Mesothelial cell of epicardium (in vitro differentiated cells): ENCODE measurements at regions not wholly inside any gene's neighbourhood (a gene's known extent, or its start where the extent isn't known, plus 50 kb on each side); places are given as distances from the start of the nearest gene placed in this dataset.

ENCODE experiments used
- DNase-seq, 2 experiments: peaks; one replicate each; pipeline ENCODE4 v3.0.0; 2021; ENCODE audit warnings: low spot score in 2 of 2; ENCODE audit not compliant: unreplicated experiment in 2 of 2
- H3K27ac Mint-ChIP-seq: 2 replicates; pipeline ENCODE4 v1.8.0; 2021; ENCODE audit warnings: mixed read lengths
- H3K27me3 Mint-ChIP-seq: 2 replicates; pipeline ENCODE4 v1.8.0; 2021; ENCODE audit warnings: low read depth, mixed read lengths
- H3K36me3 Mint-ChIP-seq: 2 replicates; pipeline ENCODE4 v1.8.0; 2021; ENCODE audit warnings: mixed read lengths
- H3K4me1 Mint-ChIP-seq: 2 replicates; pipeline ENCODE4 v1.8.0; 2021; ENCODE audit warnings: mixed read lengths
- H3K4me3 Mint-ChIP-seq: 2 replicates; pipeline ENCODE4 v1.8.0; 2021; ENCODE audit warnings: mild to moderate bottlenecking, moderate library complexity, mixed read lengths
- H3K9me3 Mint-ChIP-seq: 2 replicates; pipeline ENCODE4 v1.8.0; 2021; ENCODE audit warnings: mixed read lengths
- CTCF ChIP-seq: fragments of 200-600 bp; sonication (generic); IDR thresholded peaks from one replicate; pipeline ENCODE4 v1.5.0; 2021; ENCODE audit warnings: antibody characterized with exemption; ENCODE audit not compliant: unreplicated experiment

GRCh38 chr1:198437332-198437731 is 103.1 kb downstream of the ATP6V1G3 start:
- no peak for TF ChIP-seq CTCF
- peaks cover 15% of the 10 kb centered on the region for H3K9me3 Mint-ChIP-seq
- no peaks in the 10 kb centered on the region for H3K27me3 Mint-ChIP-seq
- peaks cover 3% of the 10 kb centered on the region for H3K4me1 Mint-ChIP-seq
- no peak overlapping the region for H3K4me3 Mint-ChIP-seq
- no peak overlapping the region for H3K27ac Mint-ChIP-seq
- no peaks in the 10 kb centered on the region for H3K36me3 Mint-ChIP-seq
- DNase-seq = no peak

GRCh38 chr1:198436276-198436675 is 104.2 kb downstream of the ATP6V1G3 start:
- Mint-ChIP-seq H3K27me3 (no peaks in the 10 kb centered on the region), H3K4me1 (peaks cover 3% of the 10 kb centered on the region), H3K36me3 (peaks cover 4% of the 10 kb centered on the region), H3K27ac (no peak overlapping the region), H3K4me3 (no peak overlapping the region), H3K9me3 (peaks cover 26% of the 10 kb centered on the region)
- DNase-seq = no peak
- no peak for TF ChIP-seq CTCF

GRCh38 chr1:198435056-198435455 is 105.4 kb downstream of the ATP6V1G3 start:
- Mint-ChIP-seq H3K9me3 (peaks cover 32% of the 10 kb centered on the region), H3K27ac (no peak overlapping the region), H3K4me1 (peaks cover 3% of the 10 kb centered on the region), H3K36me3 (peaks cover 4% of the 10 kb centered on the region), H3K4me3 (no peak overlapping the region), H3K27me3 (no peaks in the 10 kb centered on the region)
- no peak for DNase-seq
- no peak for TF ChIP-seq CTCF

- Mint-ChIP-seq H3K27me3 (no peaks in the 10 kb centered on the region), H3K27ac (no peak overlapping the region), H3K9me3 (peaks cover 9% of the 10 kb centered on the region), H3K36me3 (peaks cover 4% of the 10 kb centered on the region), H3K4me3 (no peak overlapping the region), H3K4me1 (peaks cover 31% of the 10 kb centered on the region)
- no peak for DNase-seq
- no peak for TF ChIP-seq CTCF
Observed at GRCh38 chr1:198424441-198424840, 116.0 kb downstream of the ATP6V1G3 start.

GRCh38 chr1:198423673-198424072 is 116.8 kb downstream of the ATP6V1G3 start:
- peaks cover 31% of the 10 kb centered on the region for H3K4me1 Mint-ChIP-seq
- no peak for TF ChIP-seq CTCF
- peaks cover 4% of the 10 kb centered on the region for H3K36me3 Mint-ChIP-seq
- H3K27ac Mint-ChIP-seq = no peak overlapping the region
- no peak for DNase-seq
- no peaks in the 10 kb centered on the region for H3K27me3 Mint-ChIP-seq
- no peak overlapping the region for H3K4me3 Mint-ChIP-seq
- peaks cover 9% of the 10 kb centered on the region for H3K9me3 Mint-ChIP-seq

GRCh38 chr1:198417039-198417438 is 123.4 kb downstream of the ATP6V1G3 start:
- TF ChIP-seq CTCF = no peak
- Mint-ChIP-seq H3K27ac (no peak overlapping the region), H3K27me3 (peaks cover 2% of the 10 kb centered on the region), H3K4me3 (no peak overlapping the region), H3K36me3 (peaks cover 1% of the 10 kb centered on the region), H3K9me3 (peaks cover 12% of the 10 kb centered on the region), H3K4me1 (peaks cover 6% of the 10 kb centered on the region)
- DNase-seq = no peak
